MCF 10A (cell line): ENCODE measurements at regions not wholly inside any gene's neighbourhood (a gene's known extent, or its start where the extent isn't known, plus 50 kb on each side); places are given as distances from the start of the nearest gene placed in this dataset.

Experiments
- BruUV-seq: library from RNA; stranded (reverse); fragments of 400-500 nt; replicated peaks from 2 replicates; lab custom pipeline; 2021; lab: Mats Ljungman, UMichigan
- CTCF ChIA-PET: fragments of 300-600 bp; sonication (Branson Sonifier 250); formaldehyde crosslinking; extraction: SDS; loops from one replicate; lab custom pipeline; 2021; ENCODE audit warnings: antibody characterized with exemption, inconsistent platforms; lab: Yijun Ruan, JAX
- POLR2A ChIA-PET: fragments of 300-600, 350-650 bp; sonication (Branson Sonifier 250); formaldehyde crosslinking; extraction: SDS; loops from one replicate; lab custom pipeline; 2020; ENCODE audit warnings: antibody characterized with exemption, inconsistent platforms; lab: Yijun Ruan, JAX
- DNase-seq: peaks from one replicate; pipeline ENCODE4 v3.0.0-alpha.2; 2018; ENCODE audit not compliant: unreplicated experiment
- H3K27ac Mint-ChIP-seq: one replicate; pipeline ENCODE4 v1.8.0; 2022; ENCODE audit warnings: mild to moderate bottlenecking, low read depth, mixed read lengths; ENCODE audit not compliant: unreplicated experiment
- H3K27me3 Mint-ChIP-seq: one replicate; pipeline ENCODE4 v1.8.0; 2022; ENCODE audit warnings: mixed read lengths; ENCODE audit not compliant: insufficient read depth, unreplicated experiment
- H3K36me3 Mint-ChIP-seq: one replicate; pipeline ENCODE4 v1.8.0; 2022; ENCODE audit warnings: mild to moderate bottlenecking, moderate library complexity, mixed read lengths; ENCODE audit not compliant: insufficient read depth, unreplicated experiment
- H3K4me1 Mint-ChIP-seq: one replicate; pipeline ENCODE4 v1.8.0; 2022; ENCODE audit warnings: mixed read lengths; ENCODE audit not compliant: insufficient read depth, unreplicated experiment
- H3K4me3 Mint-ChIP-seq: one replicate; pipeline ENCODE4 v1.8.0; 2022; ENCODE audit warnings: mild to moderate bottlenecking, moderate library complexity, mixed read lengths; ENCODE audit not compliant: unreplicated experiment
- H3K9me3 Mint-ChIP-seq: one replicate; pipeline ENCODE4 v1.8.0; 2022; ENCODE audit warnings: mixed read lengths; ENCODE audit not compliant: unreplicated experiment
- CTCF ChIP-seq: fragments of 200-600 bp; IDR thresholded peaks from one replicate; pipeline ENCODE4 v1.8.0; 2022; ENCODE audit warnings: antibody characterized with exemption, mild to moderate bottlenecking; ENCODE audit not compliant: unreplicated experiment
- intact Hi-C: fragments of 100-400 bp; cut with micrococcal nuclease; formaldehyde crosslinking; loops from 2 replicates; pipeline ENCODE4 v1.14.1; 2022

- intact Hi-C loops: no loop called here
- Mint-ChIP-seq H3K27ac (no peak overlapping the region), H3K27me3 (no peaks in the 10 kb centered on the region), H3K4me3 (no peak overlapping the region), H3K4me1 (no peaks in the 10 kb centered on the region), H3K36me3 (no peaks in the 10 kb centered on the region), H3K9me3 (peaks cover 9% of the 10 kb centered on the region)
- ChIA-PET POLR2A (no interaction called here), CTCF (no interaction called here)
- DNase-seq: no peak
- no TSS peak for BruUV-seq
- no peak for TF ChIP-seq CTCF
These were observed 724.0 kb downstream of the GALC start for GRCh38 chr14:87268997-87269396.

- no peak for TF ChIP-seq CTCF
- DNase-seq: no peak
- no peaks in the 10 kb centered on the region for H3K36me3 Mint-ChIP-seq
- H3K9me3 Mint-ChIP-seq: no peaks in the 10 kb centered on the region
- no peak overlapping the region for H3K27ac Mint-ChIP-seq
- no peaks in the 10 kb centered on the region for H3K27me3 Mint-ChIP-seq
- CTCF ChIA-PET: interaction anchor here (0.7 to 1.2 kb wide), 2 partner anchors 9 to 84 kb away, joined by 3 read pairs; no protein-coding TSS in a partner anchor
- H3K4me3 Mint-ChIP-seq: no peak overlapping the region
- no peaks in the 10 kb centered on the region for H3K4me1 Mint-ChIP-seq
- no TSS peak for BruUV-seq
- intact Hi-C loops: no loop called here
- POLR2A ChIA-PET: interaction anchor here (0.7 kb wide), 1 partner anchor 68 kb away, joined by 5 read pairs; no protein-coding TSS in a partner anchor
These were observed 728.2 kb downstream of the GALC start for GRCh38 chr14:87264796-87265195.

GRCh38 chr14:87264272-87264785, 728.7 kb downstream of the GALC start:
- intact Hi-C loops: no loop called here

GRCh38 chr14:87261621-87262020, 731.4 kb downstream of the GALC start:
- CTCF ChIA-PET: interaction anchor here (1.1 kb wide), 1 partner anchor 354 kb away, joined by 3 read pairs; no protein-coding TSS in a partner anchor
- BruUV-seq: no TSS peak

More at GRCh38 chr14:87264272-87264785, 728.7 kb downstream of the GALC start:
- CTCF ChIA-PET: interaction anchor here (0.7 to 1.2 kb wide), 2 partner anchors 8 to 85 kb away, joined by 3 read pairs; no protein-coding TSS in a partner anchor
- no peak for DNase-seq
- Mint-ChIP-seq H3K4me3 (no peak overlapping the region), H3K27me3 (no peaks in the 10 kb centered on the region), H3K36me3 (no peaks in the 10 kb centered on the region), H3K27ac (no peak overlapping the region), H3K9me3 (no peaks in the 10 kb centered on the region), H3K4me1 (no peaks in the 10 kb centered on the region)
- POLR2A ChIA-PET: interaction anchor here (0.7 kb wide), 1 partner anchor 68 kb away, joined by 5 read pairs; no protein-coding TSS in a partner anchor
- no TSS peak for BruUV-seq
- no peak for TF ChIP-seq CTCF

More at GRCh38 chr14:87261621-87262020, 731.4 kb downstream of the GALC start:
- Mint-ChIP-seq H3K9me3 (no peaks in the 10 kb centered on the region), H3K36me3 (no peaks in the 10 kb centered on the region), H3K27me3 (no peaks in the 10 kb centered on the region), H3K4me3 (no peak overlapping the region), H3K4me1 (no peaks in the 10 kb centered on the region), H3K27ac (no peak overlapping the region)
- no peak for TF ChIP-seq CTCF
- POLR2A ChIA-PET: no interaction called here
- DNase-seq: no peak
- intact Hi-C loops: no loop called here
